HG03378 (cell line): ENCODE measurements at regions not wholly inside any gene's neighbourhood (a gene's known extent, or its start where the extent isn't known, plus 50 kb on each side); places are given as distances from the start of the nearest gene placed in this dataset.

Experiments used
- ATAC-seq: cut with Tn5 transposase; IDR thresholded peaks from one replicate; pipeline ENCODE4 v1.9.1; 2021; ENCODE audit warnings: mild to moderate bottlenecking, moderate library complexity; ENCODE audit not compliant: unreplicated experiment

DNA sequence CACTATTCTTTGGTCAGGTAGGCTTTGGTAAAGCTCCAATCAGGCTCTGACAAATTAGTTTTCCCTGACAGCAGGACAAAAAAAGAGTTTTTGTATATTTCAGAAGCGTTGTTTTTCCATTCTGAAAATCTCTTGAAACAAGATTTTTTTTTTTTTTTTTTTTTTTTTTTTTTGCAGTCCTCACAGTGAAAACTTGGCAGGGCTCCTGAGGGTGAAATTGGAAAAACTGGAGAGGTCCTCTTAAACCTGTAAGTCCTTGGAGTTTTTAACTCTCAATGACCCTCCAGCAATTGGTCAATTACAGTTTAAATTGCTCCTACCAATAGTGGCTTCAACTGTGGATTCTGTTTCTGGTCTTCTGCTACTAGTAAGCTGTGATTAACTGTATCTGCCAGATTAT lies 244.5 kb upstream of the PKDCC start:
- ATAC-seq: no peak

DNA sequence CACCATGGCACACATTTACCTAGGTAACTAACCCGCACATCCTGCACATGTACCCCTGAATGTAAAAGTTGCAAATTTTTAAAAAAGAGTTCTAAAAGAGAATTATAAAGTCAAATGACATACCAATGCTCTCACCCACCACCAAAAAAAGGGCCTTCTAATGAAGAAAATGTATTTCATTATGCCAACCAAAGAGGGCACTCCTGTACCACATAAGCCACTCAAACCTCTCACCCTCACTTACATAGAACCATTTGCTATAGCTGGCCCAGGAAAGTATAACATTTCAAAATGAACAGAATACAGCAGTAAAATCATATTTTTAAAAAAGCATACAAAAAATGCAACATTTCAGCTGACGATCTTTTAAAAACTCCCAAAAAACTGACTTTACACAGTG lies 241.5 kb upstream of the PKDCC start:
- no peak for ATAC-seq

DNA sequence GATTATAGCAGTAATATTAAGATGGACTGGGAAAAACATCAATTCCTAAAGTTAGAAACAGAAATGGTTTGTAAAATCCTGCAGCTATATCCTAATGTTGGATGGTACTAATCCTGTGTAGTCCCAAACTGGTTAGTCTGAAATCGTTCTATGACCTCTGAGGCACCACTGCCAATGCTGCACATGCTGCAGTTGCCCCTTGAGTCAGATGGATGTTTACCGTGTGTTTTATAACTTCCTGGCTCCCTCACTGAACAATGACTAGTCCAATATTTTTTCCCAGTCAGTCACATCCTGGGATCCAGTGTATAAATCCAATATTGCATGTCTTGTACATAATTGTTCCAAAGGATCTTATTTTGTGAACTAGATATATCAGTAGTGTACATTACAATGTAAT lies 226.7 kb upstream of the PKDCC start:
- ATAC-seq: no peak

DNA sequence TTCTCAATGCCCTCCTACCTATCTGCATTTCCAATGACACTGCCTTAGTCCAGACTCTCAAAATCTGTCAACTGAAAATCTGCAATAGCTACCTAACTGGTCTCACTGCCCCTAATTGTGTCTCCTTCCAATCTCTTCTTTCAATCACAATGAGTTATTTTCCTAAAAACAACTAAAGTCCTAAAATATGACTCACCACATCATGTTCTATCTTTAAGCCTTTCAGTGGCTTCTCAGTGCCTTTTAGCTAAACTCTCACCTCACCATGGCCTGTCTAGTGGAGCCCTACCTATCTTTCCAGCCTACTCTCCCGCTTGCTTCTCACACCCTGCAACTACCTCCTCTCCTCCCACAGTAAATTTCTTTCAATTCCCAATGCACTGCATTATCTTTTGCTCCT lies 220.9 kb upstream of the PKDCC start:
- no peak for ATAC-seq

DNA sequence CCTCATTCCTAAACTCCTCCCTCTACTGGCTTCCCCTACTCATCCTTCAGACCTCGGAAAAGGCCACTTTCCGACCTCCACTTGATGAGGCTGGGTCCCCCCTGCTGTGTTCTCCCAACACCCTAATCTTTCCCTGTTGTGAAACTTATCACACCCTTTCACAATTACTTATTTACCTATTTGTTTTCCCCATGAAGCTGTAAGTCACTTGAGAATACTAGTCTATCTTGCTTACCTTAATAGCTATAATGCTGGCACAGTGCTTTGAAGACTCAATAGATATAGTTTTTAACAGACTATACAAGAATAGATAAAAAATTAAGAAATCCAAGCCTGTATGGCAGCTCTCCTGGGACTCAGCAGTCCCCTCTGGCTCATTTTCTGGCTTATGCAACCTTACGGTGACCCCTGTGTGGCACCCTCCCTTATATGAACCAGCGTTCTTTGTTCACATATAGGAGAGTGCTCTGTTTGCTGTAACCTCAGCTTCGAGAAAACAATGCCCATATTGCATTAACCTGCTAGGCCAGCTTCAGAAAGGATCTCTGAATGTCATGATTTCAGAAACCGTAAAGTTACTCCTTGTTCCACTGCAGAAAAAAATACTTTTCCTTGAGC lies 220.4 kb upstream of the PKDCC start:
- no peak for ATAC-seq

DNA sequence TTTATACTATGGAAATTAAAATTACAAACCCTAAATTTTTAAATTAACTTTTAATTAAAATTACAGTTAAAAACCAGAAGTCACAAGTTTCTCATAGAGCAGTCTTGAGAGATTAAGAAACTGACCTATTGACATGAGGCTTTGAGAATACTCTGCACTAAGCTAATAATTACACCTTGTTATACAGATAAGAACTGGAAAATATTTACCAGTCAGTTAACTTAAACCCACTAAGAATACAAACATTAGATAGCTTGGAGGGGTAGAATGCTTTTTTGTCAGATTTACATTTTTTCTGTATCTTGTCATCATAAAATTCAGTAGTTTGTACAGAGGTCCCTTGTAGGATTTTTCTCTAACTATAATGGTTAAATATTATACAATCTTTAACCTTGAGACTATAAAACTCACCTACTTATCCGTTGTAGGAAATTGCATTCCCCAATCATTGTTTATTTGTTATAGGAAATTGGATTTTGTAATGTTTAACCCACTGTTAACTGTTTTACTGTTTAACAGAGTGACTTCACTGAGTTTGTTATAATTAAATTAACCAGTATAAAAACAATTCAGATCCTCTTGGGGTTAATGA lies 219.7 kb upstream of the PKDCC start:
- ATAC-seq: no peak

DNA sequence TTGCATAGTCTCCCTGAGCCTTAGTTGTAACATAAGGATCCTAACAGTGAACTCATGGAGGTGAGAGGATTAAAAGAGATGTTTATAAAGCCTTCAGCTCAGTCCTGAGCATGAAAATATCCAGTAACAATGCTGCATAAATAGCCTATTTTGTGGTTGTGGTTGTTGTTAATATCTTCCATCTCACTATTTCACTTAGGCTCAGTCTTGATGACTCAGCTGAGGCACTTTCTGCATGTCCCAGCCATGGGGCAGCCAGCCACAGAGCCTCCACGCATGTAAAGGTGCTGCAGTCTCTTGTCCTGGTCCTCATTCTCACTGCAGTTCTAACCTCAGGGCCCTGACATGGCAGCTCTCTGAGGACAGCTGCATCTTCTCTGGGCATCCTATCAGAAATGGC lies 218.8 kb upstream of the PKDCC start:
- no peak for ATAC-seq

DNA sequence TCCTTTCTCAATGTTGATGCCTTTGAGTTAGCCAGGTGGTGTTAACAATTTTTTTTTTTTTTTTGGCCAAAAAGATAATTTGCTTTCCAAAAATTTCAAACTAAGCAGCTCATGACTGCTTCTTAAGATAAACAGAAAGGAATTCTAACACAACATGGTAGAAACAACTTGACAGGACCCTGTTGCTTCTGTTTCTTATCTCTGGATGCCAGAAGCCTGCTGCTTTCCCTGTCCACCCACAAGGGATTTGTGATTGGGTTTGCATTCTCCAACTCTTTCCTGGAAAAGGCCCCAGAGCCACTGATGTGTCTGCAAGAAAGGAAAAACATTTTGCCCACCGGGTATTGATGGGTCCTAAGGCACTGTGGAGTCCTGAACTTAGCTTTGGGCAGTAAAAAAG lies 217.2 kb upstream of the PKDCC start:
- ATAC-seq: no peak

DNA sequence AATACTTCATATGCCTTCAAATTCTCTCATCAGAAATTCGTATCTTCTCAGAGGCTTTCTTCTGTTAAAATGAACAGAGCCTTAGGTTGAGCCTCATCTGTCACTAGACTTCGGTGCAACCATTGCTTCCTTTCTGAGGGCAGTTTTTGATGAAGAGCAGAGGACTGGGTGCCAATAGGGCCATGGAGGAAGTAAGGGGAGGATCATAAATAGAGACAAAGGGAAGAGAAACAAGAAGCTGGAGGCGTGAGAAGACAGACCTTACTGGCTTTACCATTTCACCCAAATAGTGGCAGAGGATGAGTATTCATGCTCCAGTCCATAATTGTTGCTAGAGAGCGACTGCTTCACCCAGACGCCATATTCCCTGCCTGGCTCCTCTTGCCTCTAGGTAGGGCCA lies 215.6 kb upstream of the PKDCC start:
- no peak for ATAC-seq

DNA sequence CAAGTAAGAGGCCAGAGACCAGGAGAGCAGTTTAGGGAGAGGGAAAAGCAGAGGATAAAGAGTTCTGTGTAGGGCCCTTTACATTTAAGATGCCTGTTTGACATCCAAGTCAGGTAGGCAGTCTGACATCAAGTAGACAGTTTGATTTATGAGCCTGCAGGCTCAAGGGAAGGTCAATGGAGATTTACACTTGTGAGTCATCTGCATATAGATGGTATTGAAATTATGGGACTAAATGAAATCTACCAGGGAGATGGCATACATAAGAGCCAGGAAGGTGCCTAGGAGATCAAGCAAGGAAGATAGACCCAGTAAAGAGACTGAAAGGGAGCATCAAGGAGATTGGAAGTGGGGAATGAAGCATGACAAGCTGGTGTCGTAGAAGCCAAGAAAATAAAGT lies 212.4 kb upstream of the PKDCC start:
- no peak for ATAC-seq

DNA sequence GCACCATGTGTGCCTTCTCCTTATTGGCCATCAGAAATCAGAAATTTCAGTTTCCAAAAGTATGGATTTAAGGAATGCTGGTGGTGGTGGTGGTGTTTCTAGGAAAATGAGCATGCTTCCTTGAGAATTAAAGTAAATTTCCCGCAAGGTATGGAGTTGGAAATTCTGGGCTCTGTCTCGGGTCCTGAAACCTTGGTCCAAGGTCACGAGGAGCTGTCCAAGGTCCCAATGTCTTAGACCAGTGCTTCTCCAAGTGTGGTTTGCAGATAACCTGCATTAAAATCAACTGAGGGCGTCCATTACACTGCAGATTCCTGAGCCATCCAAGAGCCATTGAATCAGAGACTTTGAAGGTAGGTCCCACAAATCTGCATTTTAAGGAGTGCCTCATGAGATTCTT lies 210.9 kb upstream of the PKDCC start:
- ATAC-seq: no peak

DNA sequence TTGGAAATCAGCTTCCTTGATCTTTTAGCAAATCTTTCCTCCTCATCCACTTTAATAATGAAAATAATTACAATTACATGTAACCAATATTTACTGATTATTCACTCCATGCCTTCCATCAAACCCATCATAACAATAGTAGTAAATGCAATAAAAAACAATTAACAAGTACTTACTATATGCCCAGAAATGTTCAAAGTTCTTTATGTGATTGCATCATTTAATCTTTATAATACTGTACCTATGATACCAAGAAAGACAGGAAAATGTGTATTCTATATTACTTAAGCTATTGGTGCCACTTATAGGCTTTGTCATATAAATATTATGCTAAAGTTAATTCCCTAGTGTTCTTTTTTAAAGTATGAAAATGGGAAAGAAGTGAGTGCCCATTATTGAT lies 210.2 kb upstream of the PKDCC start:
- ATAC-seq: no peak

DNA sequence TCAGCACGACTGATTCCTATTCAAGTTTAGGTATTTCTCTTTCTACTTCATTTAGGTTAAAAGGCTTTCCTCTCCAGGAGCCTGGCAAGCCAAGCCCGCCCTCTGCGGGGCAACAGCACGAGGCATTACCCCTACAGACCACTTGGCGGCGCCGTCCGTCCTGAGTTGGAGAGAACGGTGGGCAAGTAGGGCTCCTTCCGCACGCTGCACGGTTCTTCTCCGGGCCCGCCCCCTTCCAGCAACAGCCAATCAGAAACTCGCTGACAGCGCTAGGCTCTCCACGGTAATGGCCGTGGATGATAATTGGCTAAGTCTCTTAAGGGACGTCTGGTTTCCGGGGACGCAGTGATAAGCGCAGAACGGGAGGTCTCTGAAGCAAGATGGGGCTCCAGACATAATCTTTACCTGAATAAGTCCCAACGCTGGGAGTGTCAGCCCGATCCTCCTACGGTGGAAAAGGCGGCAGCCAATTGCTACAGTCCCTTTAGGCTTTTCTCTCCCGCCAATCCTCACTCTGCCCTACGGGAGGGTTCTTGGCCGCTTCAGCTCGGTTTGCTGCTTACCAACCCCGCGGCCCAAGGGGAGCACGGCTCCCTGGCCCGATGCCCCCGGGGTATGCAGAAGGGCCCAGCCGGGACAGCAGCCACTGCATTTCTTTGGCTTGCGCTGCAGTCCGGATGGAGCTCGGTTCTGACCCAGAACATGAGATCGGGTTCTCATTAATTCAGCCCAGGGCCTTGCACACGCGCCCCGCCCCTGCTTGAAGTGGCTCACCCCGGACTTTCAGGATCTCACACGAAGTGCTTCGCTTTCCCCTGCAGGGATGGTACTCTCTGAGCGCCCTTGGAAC lies 206.9 kb upstream of the PKDCC start:
- peak; percentile 100 for ATAC-seq

DNA sequence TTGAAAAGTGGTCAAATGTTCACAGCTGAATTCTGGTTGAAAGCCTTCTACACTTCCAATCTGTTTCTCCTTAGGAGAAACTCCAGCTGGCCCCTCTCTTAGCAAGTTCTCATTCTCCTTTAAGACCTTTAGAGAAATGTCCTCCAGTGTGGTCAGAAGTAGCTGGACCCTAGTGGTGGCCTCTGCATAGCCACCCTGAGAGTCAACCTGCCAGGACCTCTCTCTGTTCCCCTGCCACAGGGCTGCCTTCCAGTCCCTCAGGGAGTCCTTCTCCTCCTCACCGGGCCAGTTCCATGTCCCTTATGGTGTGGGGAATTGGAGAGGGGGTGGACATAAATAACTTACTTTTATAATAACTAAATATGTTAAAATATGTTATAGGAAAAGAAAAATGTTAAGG lies 200.9 kb upstream of the PKDCC start:
- ATAC-seq: no peak

DNA sequence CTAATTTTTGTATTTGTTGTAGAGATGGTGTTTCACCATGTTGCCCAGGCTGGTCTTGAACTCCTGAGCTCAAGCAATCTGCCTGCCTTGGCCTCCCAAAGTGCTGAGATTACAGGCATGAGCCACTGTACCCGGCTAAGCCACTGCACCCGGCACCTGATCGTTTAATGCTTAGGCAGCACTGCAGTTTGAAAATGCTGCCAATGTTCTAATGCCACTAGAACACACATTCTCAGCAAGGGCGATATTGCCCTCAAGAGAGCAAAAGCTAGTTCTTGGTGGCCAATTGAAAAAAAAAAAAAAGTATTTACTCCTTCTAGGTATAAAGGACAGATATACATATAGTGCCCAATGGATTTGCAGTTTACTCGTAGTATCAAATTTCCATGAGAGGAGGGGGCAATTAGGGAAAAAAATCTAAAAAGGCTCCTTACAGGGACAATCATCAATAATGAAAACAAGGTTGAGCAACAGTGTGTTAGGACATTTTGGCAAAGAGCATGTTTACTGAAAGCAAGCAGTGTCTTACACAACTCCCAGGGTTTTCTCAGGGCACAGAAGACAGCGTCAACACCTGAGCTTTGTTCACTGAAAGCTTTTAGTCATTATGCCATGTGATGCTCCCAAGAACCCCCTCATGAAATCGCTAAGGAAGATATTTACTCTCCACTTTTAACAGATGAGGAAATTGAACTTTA lies 199.9 kb upstream of the PKDCC start:
- no peak for ATAC-seq

DNA sequence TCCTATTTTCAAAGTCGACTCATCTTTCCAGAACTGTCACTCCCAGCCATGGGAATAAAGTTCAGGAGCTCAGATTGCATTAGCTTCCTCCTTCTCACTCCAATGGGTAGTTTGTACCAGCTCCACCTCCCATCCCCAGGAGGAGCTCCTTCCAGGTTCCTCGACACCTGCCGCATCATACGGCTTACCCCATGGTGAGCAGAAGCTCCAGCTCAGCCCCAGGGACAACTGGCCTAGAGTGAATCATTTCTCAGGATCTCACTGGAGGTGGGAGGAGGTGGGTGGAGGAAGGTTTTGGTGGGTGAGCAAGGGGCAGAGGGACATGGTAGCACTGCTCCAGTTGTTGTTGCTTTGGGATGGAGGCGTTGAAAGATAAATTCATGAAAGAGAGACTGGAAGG lies 196.3 kb upstream of the PKDCC start:
- ATAC-seq: no peak

DNA sequence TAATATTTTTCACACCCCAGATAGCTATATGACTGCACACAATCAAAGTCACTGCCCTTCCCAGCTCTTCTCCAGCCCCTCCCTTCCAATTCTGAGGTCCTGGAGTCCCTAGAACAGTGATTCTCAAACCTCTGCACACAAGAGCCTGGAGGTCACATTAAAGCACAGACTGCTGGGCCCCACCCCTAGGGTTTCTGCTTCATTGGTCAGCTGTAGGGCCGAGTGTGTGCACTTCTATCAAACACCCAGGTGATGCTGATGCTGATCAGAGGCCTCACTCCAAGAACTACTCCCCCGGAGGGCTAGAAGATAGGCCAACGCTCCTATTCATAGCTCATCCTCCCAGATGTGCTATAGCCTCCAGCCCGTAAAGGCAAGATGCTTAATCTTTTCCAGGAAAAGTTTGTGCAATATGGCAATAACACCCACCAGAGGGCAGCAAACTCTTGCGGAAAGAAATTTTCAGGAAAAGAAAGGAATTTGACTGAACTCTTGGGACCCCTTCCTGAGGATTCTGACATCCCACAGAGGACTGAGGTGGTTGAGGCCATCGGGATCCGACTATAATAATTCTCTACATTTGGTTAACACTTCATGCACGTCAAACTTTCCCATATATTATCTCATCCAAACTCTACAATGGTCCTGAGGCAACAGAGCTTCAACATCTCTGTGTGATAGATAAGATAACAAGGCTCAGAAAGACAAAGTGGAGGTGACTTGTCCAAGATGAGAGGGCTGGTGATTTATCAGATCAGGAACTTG lies 194.2 kb upstream of the PKDCC start:
- ATAC-seq: no peak

DNA sequence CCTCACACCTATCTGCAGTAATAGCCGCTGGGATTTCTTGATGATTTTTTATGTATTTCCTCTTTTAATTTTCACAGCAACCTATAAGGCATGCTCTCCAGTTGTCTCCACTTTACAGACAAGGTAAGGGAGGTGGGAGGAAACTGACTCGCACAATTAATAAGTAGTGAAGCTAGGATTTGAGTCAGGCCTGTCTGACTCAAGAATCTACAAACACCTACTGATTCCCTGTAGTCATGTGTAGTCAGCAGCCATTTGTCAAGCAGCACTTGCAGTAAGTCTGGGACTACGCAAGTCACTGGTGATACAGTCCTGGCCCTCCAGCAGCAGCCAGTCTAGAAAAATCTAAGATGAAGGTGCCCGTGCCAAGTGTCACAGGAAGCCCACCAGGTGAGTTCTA lies 193.6 kb upstream of the PKDCC start:
- no peak for ATAC-seq

DNA sequence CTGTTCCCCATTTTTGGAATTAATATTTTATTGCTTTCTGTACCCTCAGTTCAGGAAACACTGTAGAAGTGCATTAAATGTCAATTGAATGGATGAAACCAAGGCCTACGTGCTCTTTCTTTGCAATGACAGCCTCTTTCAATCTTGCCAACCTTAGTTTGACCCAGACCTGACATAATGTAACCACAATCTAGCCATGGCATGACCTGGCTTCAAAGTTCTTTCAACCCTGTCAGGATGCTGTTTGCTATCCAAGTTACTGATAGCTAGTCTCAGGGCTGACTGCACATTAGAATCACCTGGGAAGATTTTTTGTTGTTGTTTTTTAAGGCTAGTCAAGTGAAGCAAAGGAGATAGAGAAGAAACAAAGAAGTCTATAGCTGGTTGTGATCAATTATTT lies 190.9 kb upstream of the PKDCC start:
- no peak for ATAC-seq

DNA sequence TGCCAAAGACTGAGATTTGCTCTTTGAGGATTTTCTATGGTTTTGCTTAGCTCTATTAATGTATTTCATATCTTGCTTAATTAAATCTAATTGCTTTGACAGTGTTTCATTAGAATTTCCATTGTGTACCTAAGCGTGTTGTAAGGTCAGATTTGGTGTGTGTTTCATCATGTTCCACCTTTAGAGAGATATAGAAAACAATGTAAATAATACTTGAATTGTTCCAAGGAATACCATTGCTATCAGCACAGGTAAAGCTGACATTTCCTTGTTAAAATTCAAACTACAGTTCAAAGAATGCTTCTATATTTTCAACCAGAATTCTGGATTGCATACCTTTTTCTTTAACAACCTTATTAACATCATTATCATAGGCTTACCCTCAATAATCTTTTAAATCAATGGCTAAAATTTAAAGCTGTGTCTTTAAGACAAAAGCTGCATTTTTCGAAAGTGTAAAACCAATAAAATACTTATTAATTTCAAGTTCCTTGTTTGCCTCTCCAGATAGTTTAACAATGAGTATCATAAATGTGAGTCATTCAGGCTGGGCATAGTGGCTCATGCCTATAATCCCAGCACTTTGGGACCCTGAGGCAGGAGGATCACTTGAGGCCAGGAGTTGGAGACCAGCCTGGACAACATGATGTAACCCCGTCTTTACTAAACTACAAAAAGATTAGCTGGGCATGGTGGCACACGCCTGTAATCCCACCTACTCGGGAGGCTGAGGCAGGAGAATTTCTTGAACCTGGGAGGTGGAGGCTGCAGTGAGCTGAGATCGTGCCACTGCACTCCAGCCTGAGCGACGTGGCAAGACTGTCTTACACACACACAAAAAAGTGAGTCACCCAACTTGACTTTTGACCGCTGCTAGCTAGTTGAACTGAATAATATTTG lies 188.0 kb upstream of the PKDCC start:
- ATAC-seq: no peak
